NCI-H460 (cell line): ENCODE measurements at regions not wholly inside any gene's neighbourhood (a gene's known extent, or its start where the extent isn't known, plus 50 kb on each side); places are given as distances from the start of the nearest gene placed in this dataset.

Source experiments
- DNase-seq: peaks from one replicate; pipeline ENCODE4 v3.0.0-alpha.2; 2016; ENCODE audit warnings: low read depth; ENCODE audit errors: extremely low read depth

GRCh38 chr1:115145226-115145625 lies 55.9 kb upstream of the TSPAN2 start:
- DNase-seq: no peak

- no peak for DNase-seq
Observed at GRCh38 chr1:115144176-115144575, 54.9 kb upstream of the TSPAN2 start.

GRCh38 chr1:115142616-115143015 lies 53.3 kb upstream of the TSPAN2 start:
- no peak for DNase-seq

GRCh38 chr1:115141145-115141454 lies 51.8 kb upstream of the TSPAN2 start:
- DNase-seq: no peak

- no peak for DNase-seq
Observed at GRCh38 chr1:115140442-115141144, 51.3 kb upstream of the TSPAN2 start.

- no peak for DNase-seq
Observed at GRCh38 chr1:115139381-115139780, 50.1 kb upstream of the TSPAN2 start.
